T-cell (primary cell): ENCODE measurements at regions not wholly inside any gene's neighbourhood (a gene's known extent, or its start where the extent isn't known, plus 50 kb on each side); places are given as distances from the start of the nearest gene placed in this dataset.

ENCODE experiments used
- ATAC-seq, 4 experiments: fragments of 200-7000 bp in 3 of 4; fragments of 150-1000 bp in 1 of 4; cut with Tn5 transposase; replicated peaks in 1 of 4; 1 replicate in 3 of 4; 2 replicates in 1 of 4; pipeline ENCODE4 v1.10.0; 2021; ENCODE audit warnings: moderate library complexity in 3 of 4, mild to moderate bottlenecking in 2 of 4, moderate number of reproducible peaks in 1 of 4
- CTCF ChIA-PET, 2 donors: fragments of 300-600 bp; sonication (Branson Sonifier 250); formaldehyde crosslinking; loops; one replicate each; lab custom pipeline; 2022; ENCODE audit warnings: antibody characterized with exemption in 2 of 2; lab: Charles Lee
- POLR2A ChIA-PET, 2 donors: fragments of 300-600 bp; sonication (Branson Sonifier 250); formaldehyde crosslinking; loops; one replicate each; lab custom pipeline; 2022; ENCODE audit warnings: antibody characterized with exemption in 2 of 2; lab: Charles Lee
- DNase-seq, 35 experiments: peaks; one replicate each; pipeline versions ENCODE4 v3.0.0 to v3.0.0-alpha.2; 2013 to 2023
- H3K27ac ChIP-seq: one replicate; pipeline ENCODE4 v1.5.1; 2013; ENCODE audit warnings: low read length
- H3K27me3 ChIP-seq, 2 experiments: replicated peaks in 1 of 2; 1 replicate in 1 of 2; 2 replicates in 1 of 2; pipeline versions ENCODE4 v1.6.1 to v1.7.0; 2013; ENCODE audit warnings: low read length in 1 of 2, mixed read lengths in 1 of 2; ENCODE audit not compliant: control insufficient read depth in 2 of 2, insufficient read depth in 2 of 2; ENCODE audit errors: extremely low read depth in 1 of 2
- H3K36me3 ChIP-seq, 2 donors: 1 replicate in 1 of 2; 2 replicates in 1 of 2; pipeline versions ENCODE4 v1.6.1 to v1.7.0; 2013; ENCODE audit warnings: low read length in 1 of 2; ENCODE audit not compliant: control insufficient read depth in 2 of 2, insufficient read depth in 1 of 2; ENCODE audit errors: extremely low read depth in 1 of 2
- H3K4me1 ChIP-seq, 2 experiments: 1 replicate in 1 of 2; 2 replicates in 1 of 2; pipeline versions ENCODE4 v1.6.1 to v1.7.0; 2013; ENCODE audit warnings: low read length in 2 of 2, mixed read lengths in 1 of 2; ENCODE audit not compliant: insufficient read depth in 2 of 2, control insufficient read depth in 1 of 2; ENCODE audit errors: extremely low read depth in 1 of 2
- H3K4me3 ChIP-seq, 2 donors: 1 replicate in 1 of 2; 2 replicates in 1 of 2; pipeline versions ENCODE4 v1.5.1 to v1.7.0; 2013; ENCODE audit warnings: mild to moderate bottlenecking in 2 of 2, low read length in 1 of 2, moderate library complexity in 1 of 2; ENCODE audit not compliant: control insufficient read depth in 1 of 2; ENCODE audit errors: extremely low read depth in 1 of 2
- H3K9me3 ChIP-seq: 2 replicates; pipeline ENCODE4 v1.7.0; 2013
- H3K27ac Mint-ChIP-seq, 2 donors: one replicate each; pipeline ENCODE4 v1.8.0; 2020 to 2021; ENCODE audit warnings: mild to moderate bottlenecking in 2 of 2, mixed read lengths in 2 of 2
- H3K27me3 Mint-ChIP-seq, 2 donors: one replicate each; pipeline ENCODE4 v1.8.0; 2021 to 2022; ENCODE audit warnings: mixed read lengths in 2 of 2
- H3K36me3 Mint-ChIP-seq: one replicate; pipeline ENCODE4 v1.8.0; 2021; ENCODE audit warnings: mixed read lengths
- H3K4me1 Mint-ChIP-seq, 3 donors: one replicate each; pipeline ENCODE4 v1.8.0; 2020 to 2022; ENCODE audit warnings: mixed read lengths in 3 of 3, mild to moderate bottlenecking in 1 of 3
- H3K4me3 Mint-ChIP-seq, 3 donors: one replicate each; pipeline ENCODE4 v1.8.0; 2020 to 2022; ENCODE audit warnings: mild to moderate bottlenecking in 3 of 3, mixed read lengths in 3 of 3, moderate library complexity in 3 of 3
- H3K9me3 Mint-ChIP-seq, 3 donors: one replicate each; pipeline ENCODE4 v1.8.0; 2020 to 2022; ENCODE audit warnings: mixed read lengths in 3 of 3
- WGBS: methylation state at CpG from one replicate; pipeline ENCODE4 v1.1.5; 2013; ENCODE audit warnings: missing lambda C conversion rate; ENCODE audit not compliant: insufficient coverage; 5-methylcytosine and 5-hydroxymethylcytosine counted together

GRCh38 chr12:89829434-89829975 is 120.9 kb upstream of the ATP2B1 start:
- Mint-ChIP-seq H3K4me3 (no peak overlapping the region), H3K9me3 (no peaks in the 10 kb centered on the region), H3K36me3 (peaks cover 4% of the 10 kb centered on the region), H3K27me3 (no peaks in the 10 kb centered on the region), H3K27ac (no peak overlapping the region), H3K4me1 (peaks cover 14 to 19% (median 18%) of the 10 kb centered on the region in 3 donors)
- 87% methylated on average over 2 of the region's 2 CpGs for WGBS
- Histone ChIP-seq H3K4me1 (peaks cover 0 to 2% of the 10 kb centered on the region in 2 experiments), H3K4me3 (no peak overlapping the region), H3K27ac (no peak overlapping the region), H3K36me3 (no peaks in the 10 kb centered on the region), H3K27me3 (no peaks in the 10 kb centered on the region), H3K9me3 (no peaks in the 10 kb centered on the region)
- ATAC-seq (no peak), DNase-seq (no peak)
- CTCF ChIA-PET, result interaction anchor here in 1 of 2 donors (1.0 kb wide), 1 partner anchor 201 kb away, joined by 3 read pairs; no protein-coding TSS in a partner anchor
- POLR2A ChIA-PET, result interaction anchor here in 1 of 2 donors (0.6 kb wide), 1 partner anchor 268 kb away, joined by 3 read pairs; no protein-coding TSS in a partner anchor

GRCh38 chr12:89828575-89828974 is 119.9 kb upstream of the ATP2B1 start:
- Mint-ChIP-seq H3K27me3 (no peaks in the 10 kb centered on the region), H3K4me1 (peaks cover 14 to 19% (median 18%) of the 10 kb centered on the region in 3 donors), H3K4me3 (no peak overlapping the region), H3K27ac (no peak overlapping the region), H3K36me3 (peaks cover 4% of the 10 kb centered on the region), H3K9me3 (no peaks in the 10 kb centered on the region)
- ChIA-PET POLR2A (interaction anchor here (0.5 to 0.7 kb wide), 4 partner anchors 57 to 687 kb away, joined by 3 to 5 read pairs (median 4); no protein-coding TSS in a partner anchor), CTCF (no interaction called here)
- Histone ChIP-seq H3K36me3 (no peaks in the 10 kb centered on the region), H3K27ac (no peak overlapping the region), H3K4me1 (peaks cover 0 to 2% of the 10 kb centered on the region in 2 experiments), H3K27me3 (no peaks in the 10 kb centered on the region), H3K9me3 (no peaks in the 10 kb centered on the region), H3K4me3 (no peak overlapping the region)
- ATAC-seq, result no peak
- DNase-seq, result no peak
- no CpG with 5 or more reads among the region's 2 CpGs for WGBS

DNA sequence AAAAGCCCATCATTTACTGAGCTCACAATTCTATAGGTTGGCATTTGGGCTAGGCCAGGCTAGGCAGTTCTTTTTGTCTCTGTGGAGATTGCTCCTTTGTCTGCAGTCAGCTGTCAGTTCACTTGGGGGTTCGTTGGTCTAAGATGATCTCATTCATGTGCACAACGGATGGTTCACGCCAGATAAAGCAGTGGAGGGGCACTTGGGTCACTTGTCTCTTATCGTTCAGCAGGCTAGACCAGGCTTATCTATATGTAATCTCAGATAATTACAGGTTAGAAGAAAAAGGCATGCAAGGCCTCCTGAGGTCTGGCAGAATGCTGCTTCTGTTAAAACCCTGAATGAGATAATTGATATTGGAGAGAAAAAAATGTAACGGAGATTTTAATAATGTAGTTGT is 119.0 kb upstream of the ATP2B1 start:
- CTCF ChIA-PET, result no interaction called here
- Mint-ChIP-seq H3K27ac (no peak overlapping the region), H3K4me3 (no peak overlapping the region), H3K4me1 (peaks cover 14 to 19% (median 18%) of the 10 kb centered on the region in 3 donors), H3K36me3 (peaks cover 4% of the 10 kb centered on the region), H3K9me3 (no peaks in the 10 kb centered on the region), H3K27me3 (no peaks in the 10 kb centered on the region)
- POLR2A ChIA-PET, result interaction anchor here in 1 of 2 donors (0.8 kb wide), 1 partner anchor 30 kb away, joined by 6 read pairs; no protein-coding TSS in a partner anchor
- no peaks in the 10 kb centered on the region for H3K9me3 ChIP-seq
- no peak overlapping the region for H3K27ac ChIP-seq
- H3K27me3 ChIP-seq, result no peaks in the 10 kb centered on the region
- ATAC-seq (no peak), DNase-seq (no peak)
- 65% methylated on average over 2 of the region's 5 CpGs for WGBS
- H3K4me1 ChIP-seq, result peaks cover 0 to 2% of the 10 kb centered on the region in 2 experiments
- no peaks in the 10 kb centered on the region for H3K36me3 ChIP-seq
- no peak overlapping the region for H3K4me3 ChIP-seq

GRCh38 chr12:89826468-89826867 is 117.8 kb upstream of the ATP2B1 start:
- Histone ChIP-seq H3K9me3 (no peaks in the 10 kb centered on the region), H3K27me3 (no peaks in the 10 kb centered on the region), H3K36me3 (no peaks in the 10 kb centered on the region), H3K4me3 (no peak overlapping the region), H3K4me1 (peaks cover 0 to 2% of the 10 kb centered on the region in 2 experiments), H3K27ac (no peak overlapping the region)
- ChIA-PET POLR2A (interaction anchor here in 1 of 2 donors (0.6 kb wide), 1 partner anchor 128 kb away, joined by 3 read pairs; no protein-coding TSS in a partner anchor), CTCF (interaction anchor here in 1 of 2 donors (0.6 kb wide), 1 partner anchor 564 kb away, joined by 3 read pairs; no protein-coding TSS in a partner anchor)
- Mint-ChIP-seq H3K4me1 (peaks cover 14 to 20% (median 19%) of the 10 kb centered on the region in 3 donors), H3K36me3 (peaks cover 4% of the 10 kb centered on the region), H3K4me3 (no peak overlapping the region), H3K9me3 (no peaks in the 10 kb centered on the region), H3K27me3 (no peaks in the 10 kb centered on the region), H3K27ac (no peak overlapping the region)
- no peak for DNase-seq
- no peak for ATAC-seq
- WGBS, result 100% methylated on average over 1 of the region's 2 CpGs

- H3K4me1 Mint-ChIP-seq, result peaks cover 14 to 20% (median 19%) of the 10 kb centered on the region in 3 donors
- no peak overlapping the region for H3K27ac Mint-ChIP-seq
- ATAC-seq (peak in 2 of 4 experiments; percentile 26 to 48), DNase-seq (peak in 1 of 35 experiments; percentile 32)
- no peaks in the 10 kb centered on the region for H3K27me3 Mint-ChIP-seq
- H3K36me3 ChIP-seq, result no peaks in the 10 kb centered on the region
- H3K4me3 Mint-ChIP-seq, result no peak overlapping the region
- H3K4me1 ChIP-seq, result peaks cover 0 to 2% of the 10 kb centered on the region in 2 experiments
- no peak overlapping the region for H3K4me3 ChIP-seq
- no peaks in the 10 kb centered on the region for H3K9me3 ChIP-seq
- no peak overlapping the region for H3K27ac ChIP-seq
- H3K36me3 Mint-ChIP-seq, result peaks cover 4% of the 10 kb centered on the region
- ChIA-PET POLR2A (no interaction called here), CTCF (no interaction called here)
- WGBS, result no CpG with 5 or more reads among the region's 6 CpGs
- H3K9me3 Mint-ChIP-seq, result no peaks in the 10 kb centered on the region
- no peaks in the 10 kb centered on the region for H3K27me3 ChIP-seq
Measured at GRCh38 chr12:89825591-89826449, 117.2 kb upstream of the ATP2B1 start.

DNA sequence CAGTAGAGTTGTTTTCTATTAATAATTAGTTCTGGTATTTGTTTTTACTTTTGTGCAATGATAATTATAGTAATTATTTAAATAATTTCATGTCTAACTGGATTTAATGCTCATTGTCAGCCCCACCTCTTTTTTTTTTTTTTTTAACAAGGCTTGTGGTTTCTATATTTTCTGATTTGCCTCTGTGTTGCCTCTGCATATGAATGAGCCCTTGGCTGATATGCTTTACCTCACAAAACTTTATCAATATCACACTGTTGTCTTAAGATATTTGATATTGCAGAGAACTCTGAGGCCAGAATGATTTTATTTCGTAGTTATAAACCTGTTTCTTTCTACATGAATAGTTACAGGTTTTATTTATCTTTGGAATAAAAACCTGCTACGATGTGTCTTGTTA is 116.2 kb upstream of the ATP2B1 start:
- Mint-ChIP-seq H3K27me3 (no peaks in the 10 kb centered on the region), H3K4me1 (peaks cover 14 to 20% (median 19%) of the 10 kb centered on the region in 3 donors), H3K27ac (no peak overlapping the region), H3K36me3 (peaks cover 4% of the 10 kb centered on the region), H3K4me3 (no peak overlapping the region), H3K9me3 (no peaks in the 10 kb centered on the region)
- POLR2A ChIA-PET, result interaction anchor here in 1 of 2 donors (0.6 kb wide), 1 partner anchor 134 kb away, joined by 3 read pairs; no protein-coding TSS in a partner anchor
- CTCF ChIA-PET, result interaction anchor here in 1 of 2 donors (0.5 kb wide), 1 partner anchor 487 kb away, joined by 7 read pairs; no protein-coding TSS in a partner anchor
- no peak for DNase-seq
- no peak for ATAC-seq
- Histone ChIP-seq H3K4me3 (no peak overlapping the region), H3K9me3 (no peaks in the 10 kb centered on the region), H3K27ac (no peak overlapping the region), H3K4me1 (peaks cover 0 to 2% of the 10 kb centered on the region in 2 experiments), H3K27me3 (no peaks in the 10 kb centered on the region), H3K36me3 (no peaks in the 10 kb centered on the region)
- WGBS, result no CpG with 5 or more reads among the region's 2 CpGs
